Peyer's patch (tissue), 4 donors: ENCODE measurements at regions not wholly inside any gene's neighbourhood (a gene's known extent, or its start where the extent isn't known, plus 50 kb on each side); places are given as distances from the start of the nearest gene placed in this dataset.

Experiments used
- CTCF ChIP-seq, 6 experiments: fragments of 450-650 bp in 4 of 6; fragments of 200-600 bp in 2 of 6; sonication (generic) in 1 of 6; IDR thresholded peaks; one replicate each; pipeline ENCODE4 v1.5.1; 2017 to 2019; ENCODE audit warnings: antibody characterized with exemption in 6 of 6, mild to moderate bottlenecking in 3 of 6, moderate library complexity in 1 of 6
- POLR2A ChIP-seq, 2 donors: fragments of 450-650 bp; IDR thresholded peaks; one replicate each; pipeline ENCODE4 v1.5.1; 2017; ENCODE audit warnings: antibody characterized with exemption in 2 of 2, mild to moderate bottlenecking in 2 of 2, moderate library complexity in 2 of 2

GRCh38 chr7:149664176-149664575 lies 109.2 kb downstream of the ZNF467 start:
- TF ChIP-seq CTCF (IDR thresholded peaks at IDR 0.05) (no peak), POLR2A (IDR thresholded peaks at IDR 0.05) (no peak)
